AG04450 (cell line): ENCODE measurements at regions not wholly inside any gene's neighbourhood (a gene's known extent, or its start where the extent isn't known, plus 50 kb on each side); places are given as distances from the start of the nearest gene placed in this dataset.

ENCODE experiments used
- CTCF ChIA-PET: fragments of 300-600, 350-600 bp; formaldehyde crosslinking; extraction: SDS; loops from one replicate; lab custom pipeline; 2022; ENCODE audit warnings: antibody characterized with exemption, inconsistent platforms; lab: Charles Lee
- POLR2A ChIA-PET: fragments of 350-600 bp; formaldehyde crosslinking; extraction: SDS; loops from one replicate; lab custom pipeline; 2021; ENCODE audit warnings: antibody characterized with exemption, inconsistent platforms; lab: Yijun Ruan, JAX
- DNase-seq: peaks from one replicate; pipeline ENCODE4 v3.0.0-alpha.2; 2011; ENCODE audit warnings: low read depth, low spot score
- H3K27ac ChIP-seq: one replicate; pipeline ENCODE4 v1.5.1; 2012; ENCODE audit warnings: low read depth, low read length, control low read depth
- H3K27me3 ChIP-seq: one replicate; pipeline ENCODE4 v1.6.0; 2012; ENCODE audit warnings: low read length; ENCODE audit not compliant: control insufficient read depth, insufficient read depth
- H3K4me3 ChIP-seq: 2 replicates; pipeline ENCODE4 v1.5.1; 2011; ENCODE audit warnings: mild to moderate bottlenecking, low read depth, low read length, control low read depth
- H3K9me3 ChIP-seq: 2 replicates; pipeline ENCODE4 v1.5.1; 2012; ENCODE audit warnings: low read length; ENCODE audit not compliant: control insufficient read depth, insufficient read depth
- CTCF ChIP-seq: IDR thresholded peaks from 2 replicates; pipeline ENCODE4 v1.5.1; 2011; ENCODE audit warnings: low read depth, low read length, control low read depth, inconsistent platforms

- H3K27me3 ChIP-seq: no peaks in the 10 kb centered on the region
- DNase-seq: no peak
- H3K27ac ChIP-seq: no peak overlapping the region
- ChIA-PET CTCF (interaction anchor here (0.6 kb wide), 2 partner anchors 11 to 54 kb away, joined by 5 to 6 read pairs; no protein-coding TSS in a partner anchor), POLR2A (no interaction called here)
- no peak overlapping the region for H3K4me3 ChIP-seq
- H3K9me3 ChIP-seq: no peaks in the 10 kb centered on the region
- TF ChIP-seq CTCF: no peak
These were observed 190.4 kb downstream of the DRD1 start for GRCh38 chr5:175253597-175253996.

GRCh38 chr5:175252234-175252805, 191.7 kb downstream of the DRD1 start:
- Histone ChIP-seq H3K27ac (no peak overlapping the region), H3K4me3 (no peak overlapping the region), H3K9me3 (no peaks in the 10 kb centered on the region), H3K27me3 (no peaks in the 10 kb centered on the region)
- TF ChIP-seq CTCF: no peak
- no peak for DNase-seq
- POLR2A ChIA-PET: interaction anchor here (0.7 kb wide), 1 partner anchor 9 kb away, joined by 3 read pairs; no protein-coding TSS in a partner anchor
- CTCF ChIA-PET: no interaction called here

- POLR2A ChIA-PET: no interaction called here
- TF ChIP-seq CTCF: no peak
- CTCF ChIA-PET: interaction anchor here (0.7 kb wide), 1 partner anchor 101 kb away, joined by 3 read pairs; no protein-coding TSS in a partner anchor
- Histone ChIP-seq H3K9me3 (no peaks in the 10 kb centered on the region), H3K27me3 (no peaks in the 10 kb centered on the region), H3K27ac (no peak overlapping the region), H3K4me3 (no peak overlapping the region)
- no peak for DNase-seq
These were observed 193.6 kb downstream of the DRD1 start for GRCh38 chr5:175250426-175250825.

- POLR2A ChIA-PET: no interaction called here
- CTCF ChIA-PET: no interaction called here
- no peak for DNase-seq
These were observed 195.5 kb downstream of the DRD1 start for GRCh38 chr5:175248416-175248905.

More at GRCh38 chr5:175248416-175248905, 195.5 kb downstream of the DRD1 start:
- Histone ChIP-seq H3K27me3 (no peaks in the 10 kb centered on the region), H3K27ac (no peak overlapping the region), H3K4me3 (no peak overlapping the region), H3K9me3 (no peaks in the 10 kb centered on the region)
- TF ChIP-seq CTCF: no peak
